ENCODE measurements at regions not wholly inside any gene's neighbourhood (a gene's known extent, or its start where the extent isn't known, plus 50 kb on each side); places are given as distances from the start of the nearest gene placed in this dataset.

- 87 to 93% methylated on average over 11 to 12 of the region's 12 CpGs for WGBS, 2 experiments
- no peaks in the 10 kb centered on the region for H3K36me3 ChIP-seq (ENCODE audit: control insufficient read depth, insufficient read depth, low read length)
- no peak overlapping the region for H3K4me3 ChIP-seq (ENCODE audit: insufficient read depth, low read depth, low read length)
- no peaks in the 10 kb centered on the region for H3K4me1 ChIP-seq (ENCODE audit: control insufficient read depth, insufficient read depth, low read length)
- no peaks in the 10 kb centered on the region for H3K27me3 ChIP-seq (ENCODE audit: control insufficient read depth, insufficient read depth, low read length, poor library complexity, severe bottlenecking)
- no peaks in the 10 kb centered on the region for H3K9me3 ChIP-seq (ENCODE audit: control insufficient read depth, low read length)
- no peak overlapping the region for H3K27ac ChIP-seq (ENCODE audit: insufficient read depth, low read depth, low read length, poor library complexity, severe bottlenecking)
Measured at GRCh38 chr2:42862669-42863185, 70.3 kb upstream of the HAAO start.

DNA sequence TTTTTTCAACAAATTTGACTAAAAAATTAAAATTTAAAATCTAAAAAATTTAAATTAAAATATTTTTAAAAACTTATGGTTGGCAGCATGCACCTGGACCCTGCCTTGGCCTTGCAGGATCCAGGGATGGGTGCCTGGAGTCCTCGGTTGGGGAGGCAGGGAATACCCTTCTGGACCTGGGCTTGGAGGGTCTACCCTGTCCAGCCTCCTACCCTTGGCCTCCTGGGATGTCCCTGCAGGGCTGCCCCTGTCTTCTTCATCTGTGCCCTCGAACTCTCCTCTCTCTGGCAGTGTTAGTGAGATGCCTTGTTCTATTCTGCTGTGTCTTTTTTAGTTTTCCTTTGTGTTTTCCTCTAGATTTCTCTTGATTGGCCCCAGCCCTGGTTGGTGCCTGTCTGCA lies 68.9 kb upstream of the HAAO start:
- Histone ChIP-seq H3K9me3 (ENCODE audit: control insufficient read depth, low read length) (no peaks in the 10 kb centered on the region), H3K36me3 (ENCODE audit: control insufficient read depth, insufficient read depth, low read length) (no peaks in the 10 kb centered on the region), H3K4me1 (ENCODE audit: control insufficient read depth, insufficient read depth, low read length) (no peaks in the 10 kb centered on the region), H3K27me3 (ENCODE audit: control insufficient read depth, insufficient read depth, low read length, poor library complexity, severe bottlenecking) (no peaks in the 10 kb centered on the region), H3K4me3 (ENCODE audit: insufficient read depth, low read depth, low read length) (no peak overlapping the region), H3K27ac (ENCODE audit: insufficient read depth, low read depth, low read length, poor library complexity, severe bottlenecking) (no peak overlapping the region)
- WGBS, 2 experiments = 92 to 98% methylated on average over 2 of the region's 2 CpGs

DNA sequence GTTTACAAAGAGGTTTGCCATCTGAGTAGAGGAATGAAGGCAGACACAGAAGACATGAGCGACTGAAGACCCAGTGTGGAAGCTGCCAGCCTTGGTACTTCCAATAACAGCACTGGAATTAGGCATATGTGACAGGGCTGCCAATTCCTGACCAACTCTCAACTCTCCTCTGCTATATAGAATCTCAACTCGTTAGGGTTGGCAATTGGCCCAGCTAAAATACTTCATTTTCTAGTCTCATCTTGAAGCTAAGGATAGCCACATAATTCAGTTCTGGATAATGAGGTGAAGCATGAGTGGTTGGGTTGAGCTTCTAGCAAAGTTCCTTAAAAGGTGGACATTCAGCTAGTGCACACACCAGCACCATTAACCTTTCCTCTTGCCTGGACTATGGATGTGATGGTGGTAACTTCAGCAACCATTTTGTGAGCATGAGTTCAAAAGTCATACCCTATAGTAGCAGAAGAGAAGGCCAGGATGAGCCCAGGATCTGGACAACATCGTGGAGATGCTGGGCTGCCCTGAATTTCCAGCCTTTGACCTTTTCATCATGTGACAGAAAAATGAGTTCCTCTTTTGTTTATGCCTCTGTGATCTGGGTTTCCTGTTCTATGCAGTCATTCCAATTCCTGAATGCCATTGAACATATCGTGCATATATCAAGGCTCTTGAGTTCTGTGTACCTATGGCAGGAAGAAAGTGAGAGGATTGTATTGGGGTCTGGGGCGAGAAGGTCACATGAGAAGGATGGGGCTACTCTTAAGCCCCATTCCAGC lies 68.1 kb upstream of the HAAO start:
- no peaks in the 10 kb centered on the region for H3K27me3 ChIP-seq (ENCODE audit: control insufficient read depth, insufficient read depth, low read length, poor library complexity, severe bottlenecking)
- no peak overlapping the region for H3K4me3 ChIP-seq (ENCODE audit: insufficient read depth, low read depth, low read length)
- no peaks in the 10 kb centered on the region for H3K9me3 ChIP-seq (ENCODE audit: control insufficient read depth, low read length)
- H3K4me1 ChIP-seq (ENCODE audit: control insufficient read depth, insufficient read depth, low read length) = no peaks in the 10 kb centered on the region
- H3K27ac ChIP-seq (ENCODE audit: insufficient read depth, low read depth, low read length, poor library complexity, severe bottlenecking) = no peak overlapping the region
- no peaks in the 10 kb centered on the region for H3K36me3 ChIP-seq (ENCODE audit: control insufficient read depth, insufficient read depth, low read length)
- 94 to 96% methylated on average over 5 of the region's 5 CpGs for WGBS, 2 experiments

DNA sequence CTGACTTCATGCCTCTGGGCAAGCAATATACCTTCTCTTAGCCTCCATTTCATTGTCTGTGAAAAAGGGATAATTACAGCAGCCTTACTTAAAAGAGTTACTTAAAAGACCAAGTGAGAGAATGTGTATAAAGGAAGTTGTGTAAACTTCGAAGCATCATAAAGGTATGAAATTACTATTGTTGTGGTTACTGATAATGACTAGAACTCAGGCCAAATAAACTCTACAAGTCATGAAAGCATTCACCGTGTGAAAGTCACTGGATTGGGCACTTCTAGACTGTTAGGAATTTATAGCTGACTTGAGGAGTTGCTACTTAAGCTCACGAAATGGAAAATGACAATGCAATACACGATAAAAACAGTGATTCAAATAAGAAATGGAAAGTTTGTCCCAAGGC lies 67.4 kb upstream of the HAAO start:
- no peaks in the 10 kb centered on the region for H3K27me3 ChIP-seq (ENCODE audit: control insufficient read depth, insufficient read depth, low read length, poor library complexity, severe bottlenecking)
- H3K9me3 ChIP-seq (ENCODE audit: control insufficient read depth, low read length) = no peaks in the 10 kb centered on the region
- H3K27ac ChIP-seq (ENCODE audit: insufficient read depth, low read depth, low read length, poor library complexity, severe bottlenecking) = no peak overlapping the region
- H3K4me1 ChIP-seq (ENCODE audit: control insufficient read depth, insufficient read depth, low read length) = peaks cover under 1% of the 10 kb centered on the region
- 92% methylated on average over 4 of the region's 4 CpGs for WGBS, 2 experiments
- no peak overlapping the region for H3K4me3 ChIP-seq (ENCODE audit: insufficient read depth, low read depth, low read length)
- H3K36me3 ChIP-seq (ENCODE audit: control insufficient read depth, insufficient read depth, low read length) = no peaks in the 10 kb centered on the region

- H3K4me1 ChIP-seq (ENCODE audit: control insufficient read depth, insufficient read depth, low read length) = peaks cover 7% of the 10 kb centered on the region
- no peak overlapping the region for H3K4me3 ChIP-seq (ENCODE audit: insufficient read depth, low read depth, low read length)
- no peaks in the 10 kb centered on the region for H3K36me3 ChIP-seq (ENCODE audit: control insufficient read depth, insufficient read depth, low read length)
- no peaks in the 10 kb centered on the region for H3K9me3 ChIP-seq (ENCODE audit: control insufficient read depth, low read length)
- H3K27ac ChIP-seq (ENCODE audit: insufficient read depth, low read depth, low read length, poor library complexity, severe bottlenecking) = no peak overlapping the region
- no peaks in the 10 kb centered on the region for H3K27me3 ChIP-seq (ENCODE audit: control insufficient read depth, insufficient read depth, low read length, poor library complexity, severe bottlenecking)
- WGBS, 2 experiments = 25 to 26% methylated on average over 1 of the region's 2 CpGs
Measured at GRCh38 chr2:42859006-42859552, 66.7 kb upstream of the HAAO start.

DNA sequence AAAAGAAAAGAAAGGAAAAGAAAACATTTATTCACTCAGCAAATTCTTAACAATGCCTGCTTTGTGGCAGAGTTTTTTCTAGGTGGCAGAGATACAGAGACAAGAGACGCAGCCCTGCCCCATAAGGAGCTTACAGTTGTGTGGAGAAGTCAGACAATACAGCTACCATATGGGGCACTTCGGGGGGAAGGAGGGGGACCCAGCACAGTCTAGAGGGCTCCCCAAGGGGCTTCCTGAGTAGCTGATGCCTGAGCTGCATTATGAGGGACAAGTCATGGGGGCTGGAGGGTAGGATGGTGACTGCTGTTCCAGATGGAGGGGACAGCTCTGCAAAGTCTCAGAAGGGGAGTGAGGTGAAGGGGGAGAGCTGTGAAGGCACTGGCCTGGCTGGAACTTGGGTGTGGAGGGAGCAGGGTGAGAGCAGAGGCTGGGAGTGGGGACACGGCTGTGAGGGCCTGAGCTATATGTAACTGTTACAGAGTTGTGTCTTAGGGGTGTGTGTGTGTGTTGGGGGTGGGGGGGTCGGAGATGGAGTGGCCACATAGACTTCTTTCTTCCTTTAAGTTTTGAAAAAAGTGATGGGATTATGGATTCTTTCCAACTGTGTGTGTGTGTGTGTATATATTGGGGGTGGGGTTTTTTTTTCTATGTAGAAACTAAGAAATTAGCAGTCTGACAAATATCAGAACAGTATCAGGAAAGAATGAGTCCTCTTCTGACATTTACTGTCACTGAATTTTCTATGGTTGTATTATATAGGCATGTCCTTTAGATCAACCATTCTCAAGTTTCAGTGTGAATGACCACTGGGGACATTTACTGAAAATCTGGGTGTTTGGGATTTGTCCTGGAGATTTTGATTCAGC lies 66.0 kb upstream of the HAAO start:
- Histone ChIP-seq H3K27ac (ENCODE audit: insufficient read depth, low read depth, low read length, poor library complexity, severe bottlenecking) (no peak overlapping the region), H3K4me3 (ENCODE audit: insufficient read depth, low read depth, low read length) (no peak overlapping the region), H3K27me3 (ENCODE audit: control insufficient read depth, insufficient read depth, low read length, poor library complexity, severe bottlenecking) (no peaks in the 10 kb centered on the region), H3K36me3 (ENCODE audit: control insufficient read depth, insufficient read depth, low read length) (no peaks in the 10 kb centered on the region), H3K4me1 (ENCODE audit: control insufficient read depth, insufficient read depth, low read length) (peaks cover 8% of the 10 kb centered on the region), H3K9me3 (ENCODE audit: control insufficient read depth, low read length) (no peaks in the 10 kb centered on the region)
- WGBS, 2 experiments = 76 to 83% methylated on average over 4 of the region's 4 CpGs

- no peak overlapping the region for H3K27ac ChIP-seq (ENCODE audit: insufficient read depth, low read depth, low read length, poor library complexity, severe bottlenecking)
- no peaks in the 10 kb centered on the region for H3K27me3 ChIP-seq (ENCODE audit: control insufficient read depth, insufficient read depth, low read length, poor library complexity, severe bottlenecking)
- no peak overlapping the region for H3K4me3 ChIP-seq (ENCODE audit: insufficient read depth, low read depth, low read length)
- peaks cover 8% of the 10 kb centered on the region for H3K4me1 ChIP-seq (ENCODE audit: control insufficient read depth, insufficient read depth, low read length)
- 88% methylated on average over 23 of the region's 23 CpGs for WGBS, 2 experiments
- H3K36me3 ChIP-seq (ENCODE audit: control insufficient read depth, insufficient read depth, low read length) = no peaks in the 10 kb centered on the region
- H3K9me3 ChIP-seq (ENCODE audit: control insufficient read depth, low read length) = no peaks in the 10 kb centered on the region
Measured at GRCh38 chr2:42856891-42857632, 64.7 kb upstream of the HAAO start.

DNA sequence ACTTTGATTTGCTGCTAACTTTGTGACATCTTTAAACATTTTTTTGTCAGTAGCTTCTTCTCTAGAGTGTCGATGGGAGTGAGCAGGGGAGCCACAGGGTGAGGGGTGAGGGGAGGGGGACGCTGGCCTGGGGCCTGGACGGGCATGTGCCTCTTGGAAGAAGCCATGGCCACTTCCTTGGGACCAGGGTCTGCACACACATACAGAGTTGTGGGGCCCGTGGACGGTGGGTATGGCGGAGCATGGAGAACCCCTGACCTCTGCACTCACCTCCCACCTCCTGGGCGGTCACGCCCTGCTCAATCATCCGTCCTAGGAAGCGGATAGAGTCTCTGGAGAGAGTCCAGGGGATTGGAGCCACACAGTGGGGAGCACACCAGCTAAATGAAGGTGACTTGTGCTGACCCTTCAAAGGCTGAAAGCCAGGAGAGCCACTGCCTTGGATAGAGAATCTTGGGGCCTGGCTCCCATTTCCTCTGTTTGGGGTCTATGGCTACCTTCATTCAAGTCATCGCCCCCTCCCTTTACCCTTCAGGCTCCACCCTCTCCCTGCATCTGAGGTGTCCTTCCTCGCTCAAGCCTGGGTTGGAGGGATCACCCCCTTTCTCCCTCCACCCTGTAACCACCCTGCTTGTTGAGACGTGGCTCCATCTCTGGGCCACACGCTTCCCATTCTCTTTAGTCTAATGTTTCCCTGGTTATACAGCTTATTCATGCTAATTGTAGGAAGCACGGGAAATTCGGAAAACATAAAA lies 63.9 kb upstream of the HAAO start:
- WGBS, 2 experiments = 92 to 93% methylated on average over 16 of the region's 16 CpGs
- H3K4me3 ChIP-seq (ENCODE audit: insufficient read depth, low read depth, low read length) = no peak overlapping the region
- H3K4me1 ChIP-seq (ENCODE audit: control insufficient read depth, insufficient read depth, low read length) = peaks cover 8% of the 10 kb centered on the region
- H3K27ac ChIP-seq (ENCODE audit: insufficient read depth, low read depth, low read length, poor library complexity, severe bottlenecking) = no peak overlapping the region
- H3K9me3 ChIP-seq (ENCODE audit: control insufficient read depth, low read length) = no peaks in the 10 kb centered on the region
- H3K36me3 ChIP-seq (ENCODE audit: control insufficient read depth, insufficient read depth, low read length) = no peaks in the 10 kb centered on the region
- no peaks in the 10 kb centered on the region for H3K27me3 ChIP-seq (ENCODE audit: control insufficient read depth, insufficient read depth, low read length, poor library complexity, severe bottlenecking)

GRCh38 chr2:42855221-42855970 lies 63.0 kb upstream of the HAAO start:
- no peaks in the 10 kb centered on the region for H3K9me3 ChIP-seq (ENCODE audit: control insufficient read depth, low read length)
- H3K4me3 ChIP-seq (ENCODE audit: insufficient read depth, low read depth, low read length) = no peak overlapping the region
- no peak overlapping the region for H3K27ac ChIP-seq (ENCODE audit: insufficient read depth, low read depth, low read length, poor library complexity, severe bottlenecking)
- WGBS, 2 experiments = 78% methylated on average over 11 of the region's 11 CpGs
- peaks cover 8% of the 10 kb centered on the region for H3K4me1 ChIP-seq (ENCODE audit: control insufficient read depth, insufficient read depth, low read length)
- H3K27me3 ChIP-seq (ENCODE audit: control insufficient read depth, insufficient read depth, low read length, poor library complexity, severe bottlenecking) = no peaks in the 10 kb centered on the region
- no peaks in the 10 kb centered on the region for H3K36me3 ChIP-seq (ENCODE audit: control insufficient read depth, insufficient read depth, low read length)
